H1 (cell line): ENCODE measurements at regions not wholly inside any gene's neighbourhood (a gene's known extent, or its start where the extent isn't known, plus 50 kb on each side); places are given as distances from the start of the nearest gene placed in this dataset.

ENCODE experiments used
- POLR2A ChIP-seq, 2 experiments: IDR thresholded peaks; 1 replicate in 1 of 2; 2 replicates in 1 of 2; pipeline ENCODE4 v1.6.1; 2011; ENCODE audit warnings: low read depth in 2 of 2, low read length in 2 of 2, mild to moderate bottlenecking in 2 of 2; ENCODE audit errors: control extremely low read depth in 1 of 2
- SIRT6 ChIP-seq: IDR thresholded peaks from one replicate; pipeline ENCODE4 v1.7.1; 2012; ENCODE audit warnings: low read length, inconsistent platforms
- SIX5 ChIP-seq: IDR thresholded peaks from 2 replicates; pipeline ENCODE4 v1.6.1; 2011; ENCODE audit warnings: mild to moderate bottlenecking, low read depth, low read length
- TCF12 ChIP-seq: IDR thresholded peaks from 2 replicates; pipeline ENCODE4 v1.6.1; 2011; ENCODE audit warnings: low read depth, mild to moderate bottlenecking, low read length
- TF ChIP-seq, protein P1 (sequence below): fragments of 300-600 bp; sonication (generic); IDR thresholded peaks from 2 replicates; pipeline ENCODE4 v1.7.1; 2012; ENCODE audit warnings: low read length, moderate library complexity, mild to moderate bottlenecking, inconsistent platforms; ENCODE audit not compliant: insufficient replicate concordance

DNA sequence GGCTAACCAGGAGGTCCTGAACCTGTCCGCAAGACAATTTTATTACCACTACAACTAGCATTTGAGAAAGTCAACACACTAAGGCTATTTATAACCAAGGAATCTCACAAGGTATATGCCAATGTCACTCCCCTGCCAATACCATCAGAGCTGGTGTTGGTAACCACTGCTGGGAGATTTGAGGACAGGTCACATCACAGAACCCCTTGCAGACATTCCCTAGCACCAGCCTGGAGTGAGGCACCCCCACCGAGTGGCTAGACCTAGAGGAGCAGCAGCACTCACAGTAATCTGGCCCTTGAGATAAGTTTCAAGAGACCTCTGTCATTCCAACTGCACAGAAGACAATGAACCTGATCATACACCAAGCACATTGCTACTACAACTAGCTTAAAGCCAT, 483.2 kb downstream of the MMUT start (continued):
- TF ChIP-seq, protein P1, sequence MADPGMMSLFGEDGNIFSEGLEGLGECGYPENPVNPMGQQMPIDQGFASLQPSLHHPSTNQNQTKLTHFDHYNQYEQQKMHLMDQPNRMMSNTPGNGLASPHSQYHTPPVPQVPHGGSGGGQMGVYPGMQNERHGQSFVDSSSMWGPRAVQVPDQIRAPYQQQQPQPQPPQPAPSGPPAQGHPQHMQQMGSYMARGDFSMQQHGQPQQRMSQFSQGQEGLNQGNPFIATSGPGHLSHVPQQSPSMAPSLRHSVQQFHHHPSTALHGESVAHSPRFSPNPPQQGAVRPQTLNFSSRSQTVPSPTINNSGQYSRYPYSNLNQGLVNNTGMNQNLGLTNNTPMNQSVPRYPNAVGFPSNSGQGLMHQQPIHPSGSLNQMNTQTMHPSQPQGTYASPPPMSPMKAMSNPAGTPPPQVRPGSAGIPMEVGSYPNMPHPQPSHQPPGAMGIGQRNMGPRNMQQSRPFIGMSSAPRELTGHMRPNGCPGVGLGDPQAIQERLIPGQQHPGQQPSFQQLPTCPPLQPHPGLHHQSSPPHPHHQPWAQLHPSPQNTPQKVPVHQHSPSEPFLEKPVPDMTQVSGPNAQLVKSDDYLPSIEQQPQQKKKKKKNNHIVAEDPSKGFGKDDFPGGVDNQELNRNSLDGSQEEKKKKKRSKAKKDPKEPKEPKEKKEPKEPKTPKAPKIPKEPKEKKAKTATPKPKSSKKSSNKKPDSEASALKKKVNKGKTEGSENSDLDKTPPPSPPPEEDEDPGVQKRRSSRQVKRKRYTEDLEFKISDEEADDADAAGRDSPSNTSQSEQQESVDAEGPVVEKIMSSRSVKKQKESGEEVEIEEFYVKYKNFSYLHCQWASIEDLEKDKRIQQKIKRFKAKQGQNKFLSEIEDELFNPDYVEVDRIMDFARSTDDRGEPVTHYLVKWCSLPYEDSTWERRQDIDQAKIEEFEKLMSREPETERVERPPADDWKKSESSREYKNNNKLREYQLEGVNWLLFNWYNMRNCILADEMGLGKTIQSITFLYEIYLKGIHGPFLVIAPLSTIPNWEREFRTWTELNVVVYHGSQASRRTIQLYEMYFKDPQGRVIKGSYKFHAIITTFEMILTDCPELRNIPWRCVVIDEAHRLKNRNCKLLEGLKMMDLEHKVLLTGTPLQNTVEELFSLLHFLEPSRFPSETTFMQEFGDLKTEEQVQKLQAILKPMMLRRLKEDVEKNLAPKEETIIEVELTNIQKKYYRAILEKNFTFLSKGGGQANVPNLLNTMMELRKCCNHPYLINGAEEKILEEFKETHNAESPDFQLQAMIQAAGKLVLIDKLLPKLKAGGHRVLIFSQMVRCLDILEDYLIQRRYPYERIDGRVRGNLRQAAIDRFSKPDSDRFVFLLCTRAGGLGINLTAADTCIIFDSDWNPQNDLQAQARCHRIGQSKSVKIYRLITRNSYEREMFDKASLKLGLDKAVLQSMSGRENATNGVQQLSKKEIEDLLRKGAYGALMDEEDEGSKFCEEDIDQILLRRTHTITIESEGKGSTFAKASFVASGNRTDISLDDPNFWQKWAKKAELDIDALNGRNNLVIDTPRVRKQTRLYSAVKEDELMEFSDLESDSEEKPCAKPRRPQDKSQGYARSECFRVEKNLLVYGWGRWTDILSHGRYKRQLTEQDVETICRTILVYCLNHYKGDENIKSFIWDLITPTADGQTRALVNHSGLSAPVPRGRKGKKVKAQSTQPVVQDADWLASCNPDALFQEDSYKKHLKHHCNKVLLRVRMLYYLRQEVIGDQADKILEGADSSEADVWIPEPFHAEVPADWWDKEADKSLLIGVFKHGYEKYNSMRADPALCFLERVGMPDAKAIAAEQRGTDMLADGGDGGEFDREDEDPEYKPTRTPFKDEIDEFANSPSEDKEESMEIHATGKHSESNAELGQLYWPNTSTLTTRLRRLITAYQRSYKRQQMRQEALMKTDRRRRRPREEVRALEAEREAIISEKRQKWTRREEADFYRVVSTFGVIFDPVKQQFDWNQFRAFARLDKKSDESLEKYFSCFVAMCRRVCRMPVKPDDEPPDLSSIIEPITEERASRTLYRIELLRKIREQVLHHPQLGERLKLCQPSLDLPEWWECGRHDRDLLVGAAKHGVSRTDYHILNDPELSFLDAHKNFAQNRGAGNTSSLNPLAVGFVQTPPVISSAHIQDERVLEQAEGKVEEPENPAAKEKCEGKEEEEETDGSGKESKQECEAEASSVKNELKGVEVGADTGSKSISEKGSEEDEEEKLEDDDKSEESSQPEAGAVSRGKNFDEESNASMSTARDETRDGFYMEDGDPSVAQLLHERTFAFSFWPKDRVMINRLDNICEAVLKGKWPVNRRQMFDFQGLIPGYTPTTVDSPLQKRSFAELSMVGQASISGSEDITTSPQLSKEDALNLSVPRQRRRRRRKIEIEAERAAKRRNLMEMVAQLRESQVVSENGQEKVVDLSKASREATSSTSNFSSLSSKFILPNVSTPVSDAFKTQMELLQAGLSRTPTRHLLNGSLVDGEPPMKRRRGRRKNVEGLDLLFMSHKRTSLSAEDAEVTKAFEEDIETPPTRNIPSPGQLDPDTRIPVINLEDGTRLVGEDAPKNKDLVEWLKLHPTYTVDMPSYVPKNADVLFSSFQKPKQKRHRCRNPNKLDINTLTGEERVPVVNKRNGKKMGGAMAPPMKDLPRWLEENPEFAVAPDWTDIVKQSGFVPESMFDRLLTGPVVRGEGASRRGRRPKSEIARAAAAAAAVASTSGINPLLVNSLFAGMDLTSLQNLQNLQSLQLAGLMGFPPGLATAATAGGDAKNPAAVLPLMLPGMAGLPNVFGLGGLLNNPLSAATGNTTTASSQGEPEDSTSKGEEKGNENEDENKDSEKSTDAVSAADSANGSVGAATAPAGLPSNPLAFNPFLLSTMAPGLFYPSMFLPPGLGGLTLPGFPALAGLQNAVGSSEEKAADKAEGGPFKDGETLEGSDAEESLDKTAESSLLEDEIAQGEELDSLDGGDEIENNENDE = no peak
- TF ChIP-seq POLR2A (IDR thresholded peaks at IDR 0.05; ENCODE audit: control extremely low read depth in 1 of 2, low read depth in 2 of 2, low read length in 2 of 2) = no peak
- TF ChIP-seq SIRT6 = no peak
- no peak for TF ChIP-seq SIX5
- no peak for TF ChIP-seq TCF12
